Endodermal cell (in vitro differentiated cells): ENCODE measurements at regions not wholly inside any gene's neighbourhood (a gene's known extent, or its start where the extent isn't known, plus 50 kb on each side); places are given as distances from the start of the nearest gene placed in this dataset.
A peak's percentile ranks its signal among the peaks of the same experiment; 100 is the strongest.

Source experiments
- DNase-seq: peaks from one replicate; pipeline ENCODE4 v3.0.0-alpha.2; 2017
- H3K27ac ChIP-seq: 2 replicates; pipeline ENCODE4 v1.5.1; 2013; ENCODE audit warnings: mild to moderate bottlenecking, low read depth, low read length, moderate library complexity
- H3K27me3 ChIP-seq: 2 replicates; pipeline ENCODE4 v1.6.1; 2013; ENCODE audit warnings: mild to moderate bottlenecking, low read length, moderate library complexity; ENCODE audit not compliant: insufficient read depth, control insufficient read depth, poor library complexity, severe bottlenecking
- H3K36me3 ChIP-seq: 2 replicates; pipeline ENCODE4 v1.7.0; 2013; ENCODE audit warnings: mild to moderate bottlenecking, low read length, moderate library complexity; ENCODE audit not compliant: control insufficient read depth, insufficient read depth
- H3K4me1 ChIP-seq: one replicate; pipeline ENCODE4 v1.7.0; 2013; ENCODE audit warnings: low read length; ENCODE audit not compliant: control insufficient read depth, insufficient read depth
- H3K4me3 ChIP-seq: 2 replicates; pipeline ENCODE4 v1.5.1; 2013; ENCODE audit warnings: mild to moderate bottlenecking, low read length, moderate library complexity
- H3K9ac ChIP-seq: 2 replicates; pipeline ENCODE4 v1.6.1; 2013; ENCODE audit warnings: mild to moderate bottlenecking, low read length, moderate library complexity; ENCODE audit not compliant: poor library complexity, severe bottlenecking; ENCODE audit errors: extremely low read depth
- H3K9me3 ChIP-seq: 2 replicates; pipeline ENCODE4 v1.6.1; 2013; ENCODE audit warnings: mild to moderate bottlenecking, low read length, moderate library complexity; ENCODE audit not compliant: control insufficient read depth
- H3K27ac Mint-ChIP-seq: 2 replicates; pipeline ENCODE4 v1.8.0; 2020; ENCODE audit warnings: mixed read lengths
- H3K27me3 Mint-ChIP-seq: 2 replicates; pipeline ENCODE4 v1.8.0; 2021; ENCODE audit warnings: mild to moderate bottlenecking, mixed read lengths; ENCODE audit not compliant: insufficient read depth
- H3K36me3 Mint-ChIP-seq: 2 replicates; pipeline ENCODE4 v1.8.0; 2020; ENCODE audit warnings: low read depth, mixed read lengths
- H3K4me1 Mint-ChIP-seq: 2 replicates; pipeline ENCODE4 v1.8.0; 2020; ENCODE audit warnings: mixed read lengths
- H3K4me3 Mint-ChIP-seq: 2 replicates; pipeline ENCODE4 v1.8.0; 2020; ENCODE audit warnings: mild to moderate bottlenecking, moderate library complexity, mixed read lengths
- H3K9me3 Mint-ChIP-seq: 2 replicates; pipeline ENCODE4 v1.8.0; 2020; ENCODE audit warnings: mild to moderate bottlenecking, mixed read lengths
- WGBS, 2 experiments: methylation state at CpG; one replicate each; pipeline versions ENCODE4 v1.1.5 to v1.1.7; 2013; ENCODE audit warnings: missing lambda C conversion rate in 2 of 2, mixed read lengths in 1 of 2; ENCODE audit not compliant: insufficient coverage in 1 of 2, insufficient read length in 1 of 2; 5-methylcytosine and 5-hydroxymethylcytosine counted together
- TF ChIP-seq, protein P1 (sequence below): fragments of 200-600 bp; sonication (generic); conservative IDR thresholded peaks from 2 replicates; pipeline ENCODE4 v1.5.0; 2021; ENCODE audit warnings: antibody characterized with exemption, mild to moderate bottlenecking

DNA sequence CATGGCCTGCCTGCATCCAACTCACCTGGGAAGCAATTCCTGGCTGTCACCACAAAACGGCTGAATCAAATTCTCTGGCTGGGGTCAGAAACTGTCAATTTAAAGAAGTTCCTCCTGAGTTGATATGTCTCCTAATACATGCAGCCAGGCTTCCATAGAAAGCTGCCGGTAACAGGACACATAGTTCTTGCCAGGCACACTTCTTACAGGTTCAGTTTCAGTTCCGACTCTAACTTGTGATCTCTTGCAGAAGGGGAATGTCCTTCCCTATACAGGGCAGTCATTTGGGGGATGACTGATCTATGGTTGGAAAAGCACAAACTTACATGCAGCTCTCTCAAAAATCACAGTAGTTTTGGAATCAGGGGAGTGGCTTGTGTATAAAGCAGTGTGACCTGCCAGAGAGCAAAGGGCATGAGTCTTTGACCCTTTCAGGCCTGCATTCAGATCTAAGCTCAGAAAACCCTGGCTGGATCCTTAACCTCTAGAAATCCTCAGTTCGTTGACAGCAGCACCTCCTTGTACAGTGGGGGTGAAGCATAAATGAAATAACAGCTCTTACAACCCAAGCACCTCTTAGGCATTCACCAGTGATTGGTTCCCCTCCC lies 195.6 kb downstream of the SCP2D1 start:
- Histone ChIP-seq H3K27ac (no peak overlapping the region), H3K4me1 (no peaks in the 10 kb centered on the region), H3K4me3 (no peak overlapping the region), H3K27me3 (no peaks in the 10 kb centered on the region), H3K9ac (no peak overlapping the region), H3K9me3 (no peaks in the 10 kb centered on the region), H3K36me3 (no peaks in the 10 kb centered on the region)
- DNase-seq = no peak
- Mint-ChIP-seq H3K4me3 (no peak overlapping the region), H3K9me3 (no peaks in the 10 kb centered on the region), H3K27me3 (no peaks in the 10 kb centered on the region), H3K27ac (no peak overlapping the region), H3K36me3 (no peaks in the 10 kb centered on the region), H3K4me1 (no peaks in the 10 kb centered on the region)
- TF ChIP-seq, protein P1, sequence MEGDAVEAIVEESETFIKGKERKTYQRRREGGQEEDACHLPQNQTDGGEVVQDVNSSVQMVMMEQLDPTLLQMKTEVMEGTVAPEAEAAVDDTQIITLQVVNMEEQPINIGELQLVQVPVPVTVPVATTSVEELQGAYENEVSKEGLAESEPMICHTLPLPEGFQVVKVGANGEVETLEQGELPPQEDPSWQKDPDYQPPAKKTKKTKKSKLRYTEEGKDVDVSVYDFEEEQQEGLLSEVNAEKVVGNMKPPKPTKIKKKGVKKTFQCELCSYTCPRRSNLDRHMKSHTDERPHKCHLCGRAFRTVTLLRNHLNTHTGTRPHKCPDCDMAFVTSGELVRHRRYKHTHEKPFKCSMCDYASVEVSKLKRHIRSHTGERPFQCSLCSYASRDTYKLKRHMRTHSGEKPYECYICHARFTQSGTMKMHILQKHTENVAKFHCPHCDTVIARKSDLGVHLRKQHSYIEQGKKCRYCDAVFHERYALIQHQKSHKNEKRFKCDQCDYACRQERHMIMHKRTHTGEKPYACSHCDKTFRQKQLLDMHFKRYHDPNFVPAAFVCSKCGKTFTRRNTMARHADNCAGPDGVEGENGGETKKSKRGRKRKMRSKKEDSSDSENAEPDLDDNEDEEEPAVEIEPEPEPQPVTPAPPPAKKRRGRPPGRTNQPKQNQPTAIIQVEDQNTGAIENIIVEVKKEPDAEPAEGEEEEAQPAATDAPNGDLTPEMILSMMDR = no peak
- 84 to 93% methylated on average over 3 to 4 of the region's 4 CpGs for WGBS, 2 experiments

DNA sequence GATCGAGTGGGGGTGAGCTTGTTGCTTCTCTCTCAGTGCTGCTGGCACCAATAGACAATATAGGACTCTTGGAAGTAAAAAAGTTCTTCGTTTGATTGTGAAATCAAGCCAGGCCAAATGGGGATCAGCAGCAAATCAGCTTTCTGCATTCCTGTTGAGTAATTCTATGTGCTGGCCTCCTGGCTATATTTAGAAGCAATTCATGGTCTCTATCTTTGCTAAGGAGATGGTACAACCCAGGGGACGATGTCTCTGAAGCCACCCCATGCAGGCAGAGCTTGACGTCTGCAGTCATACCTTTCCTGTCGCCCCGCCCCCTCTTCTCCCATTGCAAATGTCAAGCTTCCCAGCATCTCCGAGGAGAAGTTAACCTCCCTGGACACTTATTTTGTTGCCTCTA lies 199.1 kb downstream of the SCP2D1 start:
- Mint-ChIP-seq H3K27me3 (no peaks in the 10 kb centered on the region), H3K4me3 (no peak overlapping the region), H3K9me3 (no peaks in the 10 kb centered on the region), H3K4me1 (peaks cover 2% of the 10 kb centered on the region), H3K27ac (no peak overlapping the region), H3K36me3 (no peaks in the 10 kb centered on the region)
- WGBS, 2 experiments = 66 to 75% methylated on average over 5 to 7 of the region's 7 CpGs
- H3K9ac ChIP-seq = no peak overlapping the region
- peak; percentile 57 for DNase-seq
- H3K9me3 ChIP-seq = no peaks in the 10 kb centered on the region
- no peaks in the 10 kb centered on the region for H3K27me3 ChIP-seq
- TF ChIP-seq, protein P1 = no peak
- no peak overlapping the region for H3K4me3 ChIP-seq
- H3K4me1 ChIP-seq = no peaks in the 10 kb centered on the region
- H3K36me3 ChIP-seq = no peaks in the 10 kb centered on the region
- no peak overlapping the region for H3K27ac ChIP-seq

DNA sequence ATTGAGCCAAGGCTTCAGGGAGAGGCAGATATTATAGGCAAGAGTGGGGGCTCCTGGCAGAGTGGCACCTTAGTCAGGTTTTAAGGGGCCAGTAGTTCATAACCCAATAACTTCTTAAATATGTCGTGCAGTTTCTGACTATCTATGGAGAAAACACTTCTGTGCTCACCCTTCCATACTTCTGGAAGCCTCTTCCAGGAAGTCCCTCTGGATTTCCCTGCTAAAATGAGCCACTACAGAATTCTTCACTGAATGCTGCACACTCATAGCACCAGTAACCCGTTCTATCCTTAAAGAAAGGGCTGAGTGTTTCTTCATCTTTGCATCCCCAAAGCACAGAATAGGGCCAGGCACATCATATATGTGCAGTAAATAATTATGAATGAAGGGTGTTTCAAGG lies 198.5 kb upstream of the SLC24A3 start:
- DNase-seq = no peak
- no peak overlapping the region for H3K4me3 ChIP-seq
- H3K27ac ChIP-seq = no peak overlapping the region
- peaks cover 2% of the 10 kb centered on the region for H3K4me1 Mint-ChIP-seq
- H3K9ac ChIP-seq = no peak overlapping the region
- H3K27ac Mint-ChIP-seq = no peak overlapping the region
- no peaks in the 10 kb centered on the region for H3K27me3 Mint-ChIP-seq
- TF ChIP-seq, protein P1 = no peak
- no peaks in the 10 kb centered on the region for H3K9me3 ChIP-seq
- no peaks in the 10 kb centered on the region for H3K36me3 ChIP-seq
- H3K27me3 ChIP-seq = no peaks in the 10 kb centered on the region
- no peak overlapping the region for H3K4me3 Mint-ChIP-seq
- H3K4me1 ChIP-seq = no peaks in the 10 kb centered on the region
- no peaks in the 10 kb centered on the region for H3K36me3 Mint-ChIP-seq
- H3K9me3 Mint-ChIP-seq = no peaks in the 10 kb centered on the region
- 90 to 100% methylated on average over 1 to 2 of the region's 2 CpGs for WGBS, 2 experiments
